Mammary epithelial cell (primary cell): ENCODE measurements at regions not wholly inside any gene's neighbourhood (a gene's known extent, or its start where the extent isn't known, plus 50 kb on each side); places are given as distances from the start of the nearest gene placed in this dataset.
A peak's percentile ranks its signal among the peaks of the same experiment; 100 is the strongest.

ENCODE experiments used
- EZH2 ChIP-seq: IDR thresholded peaks from 2 replicates; pipeline ENCODE4 v1.6.1; 2012; ENCODE audit warnings: low read length, inconsistent platforms, borderline replicate concordance
- TF ChIP-seq, protein P1 (sequence below), 2 donors: IDR thresholded peaks in 1 of 2; conservative IDR thresholded peaks in 1 of 2; 2 replicates each; pipeline ENCODE4 v1.5.1; 2011 to 2012; ENCODE audit warnings: inconsistent platforms in 2 of 2, low read length in 2 of 2, mild to moderate bottlenecking in 2 of 2, control low read depth in 1 of 2, low read depth in 1 of 2; ENCODE audit not compliant: insufficient read depth in 1 of 2; ENCODE audit errors: extremely low read depth in 1 of 2

DNA sequence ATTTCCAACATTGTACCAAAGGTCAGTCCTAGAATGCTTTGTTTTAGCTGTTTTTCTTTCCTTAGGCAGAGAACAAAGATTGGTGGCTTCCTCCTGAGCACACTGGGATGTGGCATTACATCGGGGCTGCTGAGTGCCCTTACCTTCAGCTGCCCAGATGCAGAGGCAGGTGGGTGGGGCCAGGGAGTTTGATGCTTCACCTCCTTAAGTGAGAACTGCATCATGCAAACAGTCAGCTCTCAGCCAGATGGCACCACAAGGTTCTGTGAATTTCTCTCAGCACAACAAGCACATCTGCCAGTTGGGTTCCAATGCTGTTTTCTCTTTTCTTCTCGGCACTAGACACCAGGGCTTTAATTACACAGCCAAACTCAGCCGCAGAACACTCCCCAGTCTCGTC, 87.4 kb upstream of the UBL3 start:
- TF ChIP-seq, protein P1, sequence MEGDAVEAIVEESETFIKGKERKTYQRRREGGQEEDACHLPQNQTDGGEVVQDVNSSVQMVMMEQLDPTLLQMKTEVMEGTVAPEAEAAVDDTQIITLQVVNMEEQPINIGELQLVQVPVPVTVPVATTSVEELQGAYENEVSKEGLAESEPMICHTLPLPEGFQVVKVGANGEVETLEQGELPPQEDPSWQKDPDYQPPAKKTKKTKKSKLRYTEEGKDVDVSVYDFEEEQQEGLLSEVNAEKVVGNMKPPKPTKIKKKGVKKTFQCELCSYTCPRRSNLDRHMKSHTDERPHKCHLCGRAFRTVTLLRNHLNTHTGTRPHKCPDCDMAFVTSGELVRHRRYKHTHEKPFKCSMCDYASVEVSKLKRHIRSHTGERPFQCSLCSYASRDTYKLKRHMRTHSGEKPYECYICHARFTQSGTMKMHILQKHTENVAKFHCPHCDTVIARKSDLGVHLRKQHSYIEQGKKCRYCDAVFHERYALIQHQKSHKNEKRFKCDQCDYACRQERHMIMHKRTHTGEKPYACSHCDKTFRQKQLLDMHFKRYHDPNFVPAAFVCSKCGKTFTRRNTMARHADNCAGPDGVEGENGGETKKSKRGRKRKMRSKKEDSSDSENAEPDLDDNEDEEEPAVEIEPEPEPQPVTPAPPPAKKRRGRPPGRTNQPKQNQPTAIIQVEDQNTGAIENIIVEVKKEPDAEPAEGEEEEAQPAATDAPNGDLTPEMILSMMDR (conservative IDR thresholded peaks at IDR 0.05 in 1 of 2, IDR thresholded peaks at IDR 0.05 in 1 of 2; ENCODE audit: extremely low read depth in 1 of 2, insufficient read depth in 1 of 2, low read depth in 1 of 2, low read length in 2 of 2), result peak in 1 of 2 donors; percentile 21
- no peak for TF ChIP-seq EZH2
